Lower leg skin (tissue), 4 donors: ENCODE measurements at regions not wholly inside any gene's neighbourhood (a gene's known extent, or its start where the extent isn't known, plus 50 kb on each side); places are given as distances from the start of the nearest gene placed in this dataset.

Source experiments
- DNase-seq, 2 donors: peaks; one replicate each; pipeline ENCODE4 v3.0.0-alpha.2; 2019; ENCODE audit warnings: low spot score in 2 of 2
- H3K4me3 ChIP-seq: fragments of 200-600 bp; sonication (generic); 2 replicates; pipeline ENCODE4 v1.5.1; 2017; ENCODE audit warnings: mild to moderate bottlenecking, low read depth; ENCODE audit not compliant: poor library complexity, severe bottlenecking
- CTCF ChIP-seq, 3 donors: fragments of 450-650 bp; IDR thresholded peaks; one replicate each; pipeline ENCODE4 v1.5.1; 2016; ENCODE audit warnings: antibody characterized with exemption in 3 of 3, mild to moderate bottlenecking in 3 of 3, moderate library complexity in 2 of 3
- POLR2A ChIP-seq, 2 donors: fragments of 450-650 bp; IDR thresholded peaks; one replicate each; pipeline ENCODE4 v1.6.1; 2016 to 2017; ENCODE audit warnings: antibody characterized with exemption in 2 of 2, mild to moderate bottlenecking in 1 of 2, moderate library complexity in 1 of 2
- WGBS, 2 donors: methylation state at CpG; one replicate each; pipeline ENCODE4 v1.1.5; 2018; 5-methylcytosine and 5-hydroxymethylcytosine counted together
- intact Hi-C: fragments of 100-400 bp; cut with DNase I; formaldehyde crosslinking; loops from one replicate; pipeline ENCODE4 v1.15.0; 2023; ENCODE audit warnings: low total_unique reads

DNA sequence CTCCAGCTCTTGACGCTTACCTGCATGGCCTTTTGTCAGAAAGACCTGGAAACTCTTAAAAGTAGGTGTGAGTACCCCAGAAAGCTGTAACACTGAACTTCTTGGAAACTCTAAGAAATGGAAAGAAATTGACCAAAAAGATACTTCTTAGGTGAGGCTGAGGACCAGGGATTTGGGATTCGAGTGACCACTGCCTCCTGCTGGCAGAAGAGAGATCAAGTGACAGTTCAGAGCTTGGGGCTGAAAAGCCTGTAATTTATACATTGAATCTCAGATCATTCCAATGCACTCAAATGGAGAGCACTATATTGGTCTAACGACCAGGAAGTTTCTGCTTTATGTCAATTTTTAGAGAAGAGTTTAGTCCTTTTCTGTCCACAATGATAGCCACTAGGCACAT is 204.6 kb downstream of the PDGFRA start:
- no peak for DNase-seq
- no peak for TF ChIP-seq CTCF (IDR thresholded peaks at IDR 0.05)
- TF ChIP-seq POLR2A (IDR thresholded peaks at IDR 0.05): no peak
- intact Hi-C loops: no loop called here
- WGBS, 2 donors: 65 to 66% methylated on average over 3 of the region's 3 CpGs
- no peak overlapping the region for H3K4me3 ChIP-seq

GRCh38 chr4:54439831-54440243 is 210.7 kb downstream of the PDGFRA start:
- WGBS, 2 donors: 23 to 44% methylated on average over 6 of the region's 6 CpGs

DNA sequence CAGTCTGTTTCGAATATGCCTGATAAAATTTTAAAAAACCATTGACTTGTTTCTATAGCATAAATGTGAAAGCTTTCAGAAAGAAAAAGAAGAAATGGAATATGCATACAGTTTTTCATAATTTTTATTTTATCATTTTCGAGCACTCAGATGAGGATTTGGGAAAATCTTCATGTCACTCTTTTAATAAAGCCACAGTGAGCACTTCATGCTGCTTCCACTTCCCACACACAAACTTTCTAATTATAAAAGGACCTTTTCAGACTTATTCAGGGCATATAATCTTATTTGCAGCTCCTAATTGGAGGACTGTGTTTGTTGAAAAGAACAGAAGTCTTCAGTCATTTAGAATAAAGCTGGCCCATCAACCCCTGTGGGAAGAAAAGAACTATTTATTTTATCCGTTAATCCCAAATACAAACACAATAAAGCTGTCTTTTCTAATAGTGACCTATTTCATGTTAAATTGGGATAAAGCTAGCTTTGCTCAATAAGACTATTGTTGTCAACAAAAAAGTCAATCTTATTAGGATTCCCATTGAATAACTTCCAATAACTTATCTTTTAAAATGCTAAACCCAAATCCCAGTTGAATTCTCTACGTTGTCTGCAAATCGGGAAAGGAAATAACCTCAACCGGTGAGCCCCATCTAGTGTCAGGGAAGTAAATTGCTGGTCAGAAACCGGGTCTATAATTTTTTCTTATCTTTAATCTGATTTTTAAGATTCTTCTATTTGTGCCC is 211.5 kb downstream of the PDGFRA start:
- DNase-seq: no peak
- peak in 1 of 3 donors; percentile 16 for TF ChIP-seq CTCF (IDR thresholded peaks at IDR 0.05)
- TF ChIP-seq POLR2A (IDR thresholded peaks at IDR 0.05): no peak
- intact Hi-C loops: no loop called here
- WGBS, 2 donors: 23 to 26% methylated on average over 7 of the region's 7 CpGs
- H3K4me3 ChIP-seq: no peak overlapping the region

More at GRCh38 chr4:54439831-54440243, 210.7 kb downstream of the PDGFRA start:
- intact Hi-C loops: no loop called here
- peak in 1 of 2 donors; percentile 42 for DNase-seq
- no peak overlapping the region for H3K4me3 ChIP-seq
- TF ChIP-seq CTCF (IDR thresholded peaks at IDR 0.05): no peak
- no peak for TF ChIP-seq POLR2A (IDR thresholded peaks at IDR 0.05)

DNA sequence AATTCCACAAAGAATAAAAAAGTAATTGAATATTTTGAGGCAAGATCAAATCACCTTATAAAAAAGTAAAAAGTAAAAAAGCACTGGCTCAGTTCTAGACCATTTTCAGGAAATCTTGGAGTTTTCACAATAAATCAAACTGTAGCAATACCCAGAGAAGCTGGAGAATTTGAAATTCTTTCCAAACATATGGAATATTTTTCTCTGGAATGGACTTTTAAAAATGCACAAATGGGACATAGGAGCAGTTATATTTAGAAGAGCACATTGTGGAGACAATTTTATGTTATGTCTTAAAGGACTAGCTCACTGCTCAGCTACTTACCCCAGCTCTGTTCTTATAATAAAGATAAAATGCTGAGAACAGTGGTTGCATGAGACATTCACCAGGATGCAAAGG is 211.9 kb upstream of the KIT start:
- no peak overlapping the region for H3K4me3 ChIP-seq
- DNase-seq: no peak
- no peak for TF ChIP-seq POLR2A (IDR thresholded peaks at IDR 0.05)
- TF ChIP-seq CTCF (IDR thresholded peaks at IDR 0.05): no peak
- intact Hi-C loops: no loop called here

DNA sequence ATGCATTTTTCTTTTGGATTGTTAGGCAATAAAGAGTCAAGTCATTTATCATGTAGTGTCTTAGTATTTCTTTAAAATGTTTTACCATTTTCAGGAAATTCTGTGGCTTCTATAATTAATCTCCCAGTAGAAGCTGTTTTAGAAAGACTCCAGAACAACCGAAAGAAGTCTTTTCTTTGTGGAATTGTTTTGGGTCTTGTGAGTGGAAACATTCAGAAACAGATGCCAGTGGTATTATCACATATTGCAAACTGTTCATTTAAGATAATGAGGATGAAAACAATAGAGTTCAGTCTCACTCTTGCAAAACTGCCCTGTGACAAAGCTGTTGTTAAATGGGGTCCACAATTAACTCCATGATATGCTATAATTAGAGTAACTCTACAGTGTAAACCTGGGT is 211.2 kb upstream of the KIT start:
- DNase-seq: no peak
- intact Hi-C loops: no loop called here
- no peak overlapping the region for H3K4me3 ChIP-seq
- TF ChIP-seq CTCF (IDR thresholded peaks at IDR 0.05): no peak
- no peak for TF ChIP-seq POLR2A (IDR thresholded peaks at IDR 0.05)
- 42 to 48% methylated on average over 1 of the region's 1 CpG for WGBS, 2 donors

DNA sequence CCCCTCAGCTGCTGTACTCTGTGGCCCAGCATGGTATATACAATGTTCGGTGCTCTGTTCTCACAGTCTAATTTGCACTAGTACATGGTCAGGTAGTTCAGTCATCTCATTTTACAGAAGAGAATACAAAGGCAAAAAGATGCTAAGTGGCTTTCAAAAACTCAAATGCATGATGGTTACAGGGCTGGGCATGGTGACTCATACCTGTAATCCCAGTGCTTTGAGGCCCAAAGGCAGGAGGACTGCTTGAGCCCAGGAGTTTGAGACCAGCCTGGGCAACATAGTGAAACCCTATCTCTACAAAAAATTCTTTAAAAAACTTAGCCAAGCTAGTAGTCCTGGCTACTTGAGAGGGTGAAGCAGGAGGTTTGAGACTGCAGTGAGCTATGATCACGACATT is 210.5 kb upstream of the KIT start:
- no peak overlapping the region for H3K4me3 ChIP-seq
- intact Hi-C loops: no loop called here
- no peak for TF ChIP-seq POLR2A (IDR thresholded peaks at IDR 0.05)
- TF ChIP-seq CTCF (IDR thresholded peaks at IDR 0.05): no peak
- DNase-seq: no peak
- 90 to 92% methylated on average over 2 of the region's 2 CpGs for WGBS, 2 donors
